AG10803 (cell line): ENCODE measurements at regions not wholly inside any gene's neighbourhood (a gene's known extent, or its start where the extent isn't known, plus 50 kb on each side); places are given as distances from the start of the nearest gene placed in this dataset.

Experiments used
- DNase-seq: peaks from one replicate; pipeline ENCODE4 v3.0.0; 2010; ENCODE audit warnings: low read depth
- H3K4me3 ChIP-seq: 2 replicates; pipeline ENCODE4 v1.5.1; 2011; ENCODE audit warnings: mild to moderate bottlenecking, low read length, control low read depth
- TF ChIP-seq, protein P1 (sequence below): conservative IDR thresholded peaks from 2 replicates; pipeline ENCODE4 v1.5.1; 2011; ENCODE audit warnings: mild to moderate bottlenecking, low read length, control low read depth, inconsistent platforms

DNA sequence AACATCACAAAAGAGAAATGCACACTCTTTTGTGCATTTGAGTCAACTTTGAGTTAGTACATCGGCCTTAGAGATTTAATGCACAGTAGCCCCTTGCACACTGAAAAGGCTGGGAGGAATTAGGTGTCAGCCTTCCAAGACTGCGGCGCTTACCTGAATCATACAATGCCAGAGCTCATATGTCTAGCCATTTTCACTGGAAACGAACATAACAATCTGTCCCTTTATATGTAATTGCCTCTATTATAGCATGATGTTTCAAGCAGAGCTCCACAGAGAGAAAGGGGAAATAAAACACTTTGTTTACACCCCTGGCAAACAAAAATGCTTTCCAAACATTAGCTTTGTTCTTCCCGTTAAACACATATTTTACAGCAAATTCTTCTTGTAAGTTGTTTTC lies 315.7 kb upstream of the SLCO3A1 start:
- TF ChIP-seq, protein P1, sequence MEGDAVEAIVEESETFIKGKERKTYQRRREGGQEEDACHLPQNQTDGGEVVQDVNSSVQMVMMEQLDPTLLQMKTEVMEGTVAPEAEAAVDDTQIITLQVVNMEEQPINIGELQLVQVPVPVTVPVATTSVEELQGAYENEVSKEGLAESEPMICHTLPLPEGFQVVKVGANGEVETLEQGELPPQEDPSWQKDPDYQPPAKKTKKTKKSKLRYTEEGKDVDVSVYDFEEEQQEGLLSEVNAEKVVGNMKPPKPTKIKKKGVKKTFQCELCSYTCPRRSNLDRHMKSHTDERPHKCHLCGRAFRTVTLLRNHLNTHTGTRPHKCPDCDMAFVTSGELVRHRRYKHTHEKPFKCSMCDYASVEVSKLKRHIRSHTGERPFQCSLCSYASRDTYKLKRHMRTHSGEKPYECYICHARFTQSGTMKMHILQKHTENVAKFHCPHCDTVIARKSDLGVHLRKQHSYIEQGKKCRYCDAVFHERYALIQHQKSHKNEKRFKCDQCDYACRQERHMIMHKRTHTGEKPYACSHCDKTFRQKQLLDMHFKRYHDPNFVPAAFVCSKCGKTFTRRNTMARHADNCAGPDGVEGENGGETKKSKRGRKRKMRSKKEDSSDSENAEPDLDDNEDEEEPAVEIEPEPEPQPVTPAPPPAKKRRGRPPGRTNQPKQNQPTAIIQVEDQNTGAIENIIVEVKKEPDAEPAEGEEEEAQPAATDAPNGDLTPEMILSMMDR: no peak
- DNase-seq: no peak
- H3K4me3 ChIP-seq: no peak overlapping the region

DNA sequence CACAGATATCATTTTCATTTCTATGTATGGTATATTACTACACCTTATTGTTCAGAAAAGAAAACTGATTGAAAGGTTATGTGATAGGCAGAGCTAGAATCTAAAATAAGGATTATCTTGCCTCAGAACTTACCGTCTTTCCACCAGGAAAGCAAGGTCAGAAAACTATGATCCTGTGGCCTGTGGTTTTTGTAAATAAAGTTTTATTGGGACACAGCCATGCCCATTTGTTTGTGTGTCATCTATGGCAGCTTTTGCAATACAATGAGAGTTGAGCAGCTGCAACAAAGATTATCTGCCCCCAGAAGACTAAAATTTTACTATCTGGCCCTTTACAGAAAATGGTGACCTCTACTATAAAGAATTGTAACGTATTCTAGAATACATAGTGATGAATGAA lies 314.7 kb upstream of the SLCO3A1 start:
- DNase-seq: no peak
- TF ChIP-seq, protein P1: no peak
- no peak overlapping the region for H3K4me3 ChIP-seq

DNA sequence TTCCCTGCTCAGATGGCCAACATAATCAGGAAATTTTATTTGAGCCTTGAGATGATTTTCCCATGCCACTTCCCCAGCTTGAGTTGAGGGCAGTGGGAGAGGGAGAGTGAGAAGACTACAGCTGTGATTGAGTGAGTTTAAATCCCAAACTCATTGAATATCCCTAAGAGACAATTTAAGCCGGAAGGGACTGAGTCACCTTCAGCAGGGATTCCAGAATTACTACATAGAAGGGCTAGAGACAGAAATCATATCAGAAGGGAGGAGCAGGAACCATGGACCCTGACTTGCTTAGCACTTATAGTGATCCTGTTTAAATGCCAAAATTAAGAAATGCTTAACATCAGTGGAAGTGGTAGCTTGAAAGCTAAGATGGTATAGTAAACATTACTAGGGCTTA lies 312.2 kb upstream of the SLCO3A1 start:
- DNase-seq: no peak
- H3K4me3 ChIP-seq: no peak overlapping the region
- TF ChIP-seq, protein P1: no peak

DNA sequence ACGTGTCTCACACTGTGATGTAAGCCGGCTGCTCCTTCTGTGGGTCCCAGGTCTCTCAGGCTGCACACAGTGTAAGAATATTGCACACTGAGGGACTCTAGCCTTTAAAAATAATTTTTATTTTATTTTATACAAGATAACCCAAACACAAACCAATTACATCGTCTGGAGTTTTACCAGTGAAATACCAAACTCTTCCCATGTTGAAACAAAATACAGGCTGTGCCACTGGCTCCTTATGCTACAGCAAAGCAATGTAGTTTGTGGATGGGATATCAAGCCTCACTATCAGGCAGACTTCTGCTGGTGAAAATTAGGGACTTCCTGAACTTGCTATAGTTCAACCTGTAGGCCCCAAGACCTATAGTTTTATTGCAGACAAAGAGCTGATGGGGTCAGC lies 311.3 kb upstream of the SLCO3A1 start:
- TF ChIP-seq, protein P1: no peak
- DNase-seq: no peak
- H3K4me3 ChIP-seq: no peak overlapping the region

DNA sequence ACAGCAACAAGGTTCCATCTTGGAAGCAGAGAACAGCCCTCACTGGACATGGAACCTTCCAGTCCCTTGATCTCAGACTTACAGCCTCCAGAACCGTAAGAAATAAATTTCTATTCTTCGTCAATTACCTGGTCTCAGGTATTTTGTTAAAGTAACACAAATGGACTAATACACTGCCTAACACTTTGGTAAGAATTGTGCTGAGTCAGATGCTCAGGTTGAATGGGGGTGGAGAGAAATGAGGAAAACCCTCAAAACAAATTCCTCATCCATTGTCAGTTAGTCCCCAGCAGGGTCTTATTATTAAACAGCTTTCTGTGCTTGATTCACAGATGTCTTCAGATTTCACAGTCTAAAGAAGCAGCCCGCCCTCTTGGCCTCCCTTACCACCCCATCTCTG lies 306.2 kb upstream of the SLCO3A1 start:
- H3K4me3 ChIP-seq: no peak overlapping the region
- TF ChIP-seq, protein P1: no peak
- no peak for DNase-seq

DNA sequence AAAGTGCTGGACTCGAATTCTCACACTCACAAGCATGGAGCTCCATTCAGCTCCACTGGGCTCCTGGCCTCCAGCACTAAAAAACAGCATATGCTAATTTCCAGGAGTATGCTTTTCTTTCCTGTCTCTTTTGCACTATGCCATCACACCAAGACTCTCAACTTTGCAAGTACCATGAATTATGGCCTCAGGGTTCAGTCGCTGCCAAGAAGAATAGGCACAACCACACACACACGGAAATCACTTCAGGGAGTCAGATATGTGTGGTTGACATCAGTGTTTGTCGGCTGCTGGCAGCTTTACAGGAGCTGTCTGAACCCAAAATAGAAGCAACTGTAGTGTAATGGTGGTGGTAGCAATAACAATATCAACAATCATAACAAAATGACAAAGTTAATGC lies 305.0 kb upstream of the SLCO3A1 start:
- peak; percentile 48 for DNase-seq
- H3K4me3 ChIP-seq: no peak overlapping the region
- TF ChIP-seq, protein P1: no peak

DNA sequence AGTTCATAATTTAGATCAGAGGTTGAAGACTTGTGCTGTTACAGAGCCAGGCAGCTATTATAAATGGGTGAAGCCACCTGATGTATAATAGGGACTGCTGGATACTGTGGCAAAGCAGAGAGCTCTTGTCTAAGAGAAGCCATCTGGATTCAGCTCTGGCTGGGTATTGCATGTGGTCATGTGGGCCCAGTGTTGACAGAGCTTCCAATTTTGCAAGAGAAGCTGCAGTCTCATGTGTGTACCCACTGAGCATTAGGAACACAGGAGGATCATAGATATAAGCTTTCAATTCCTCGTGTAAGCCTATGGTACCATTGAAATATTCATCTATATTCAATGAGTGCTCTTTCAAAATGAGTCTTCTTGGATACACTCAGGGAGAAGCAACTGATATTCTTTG lies 303.9 kb upstream of the SLCO3A1 start:
- DNase-seq: no peak
- no peak overlapping the region for H3K4me3 ChIP-seq
- TF ChIP-seq, protein P1: no peak
